Psoas muscle (tissue), 7 donors: ENCODE measurements at regions not wholly inside any gene's neighbourhood (a gene's known extent, or its start where the extent isn't known, plus 50 kb on each side); places are given as distances from the start of the nearest gene placed in this dataset.
A peak's percentile ranks its signal among the peaks of the same experiment; 100 is the strongest.

Experiments used
- ATAC-seq, 4 donors: fragments of 200-7000 bp; cut with Tn5 transposase; one replicate each; pipeline ENCODE4 v1.9.1; 2020; ENCODE audit warnings: moderate library complexity in 3 of 4, mild to moderate bottlenecking in 2 of 4
- DNase-seq, 2 donors: peaks; one replicate each; pipeline ENCODE4 v3.0.0-alpha.2; 2020
- H3K27ac ChIP-seq: fragments of 200-600 bp; one replicate; pipeline ENCODE4 v1.8.0; 2022
- H3K27me3 ChIP-seq, 3 donors: fragments of 200-600 bp in 1 of 3; one replicate each; pipeline versions ENCODE4 v1.6.1 to v1.8.0; 2013 to 2022; ENCODE audit warnings: low read length in 2 of 3, mild to moderate bottlenecking in 2 of 3, moderate library complexity in 1 of 3; ENCODE audit not compliant: insufficient read depth in 3 of 3
- H3K36me3 ChIP-seq, 2 donors: fragments of 200-600 bp in 1 of 2; one replicate each; pipeline versions ENCODE4 v1.6.1 to v1.8.0; 2013 to 2022; ENCODE audit warnings: low read depth in 1 of 2, mild to moderate bottlenecking in 1 of 2, moderate library complexity in 1 of 2; ENCODE audit not compliant: insufficient read depth in 1 of 2
- H3K4me1 ChIP-seq: fragments of 200-600 bp; one replicate; pipeline ENCODE4 v1.8.0; 2022
- H3K4me3 ChIP-seq: fragments of 200-600 bp; one replicate; pipeline ENCODE4 v1.8.0; 2022; ENCODE audit warnings: mild to moderate bottlenecking
- H3K9me3 ChIP-seq: fragments of 200-600 bp; one replicate; pipeline ENCODE4 v1.8.0; 2022
- WGBS, 3 donors: extraction: QIAGEN DNeasy Blood & Tissue Kit; methylation state at CpG; one replicate each; pipeline versions ENCODE4 v1.1.6 to v1.1.7; 2013; 5-methylcytosine and 5-hydroxymethylcytosine counted together
- intact Hi-C, 2 donors: fragments of 100-400 bp; cut with DNase I; formaldehyde crosslinking; loops; one replicate each; pipeline versions ENCODE4 v1.11.0 to v1.14.2; 2022
- TF ChIP-seq, protein P1 (sequence below): fragments of 200-600 bp; IDR thresholded peaks from one replicate; pipeline ENCODE4 v1.8.0; 2022; ENCODE audit warnings: antibody characterized with exemption
- donor health status: healthy with polysubstance abuse.
- donor health status: DM: no; HTN: no; CAD: no; lungs with moderate emphysema.
- donor health status: Bipolar disorder and iron deficiency.
- donor health status: healthy.
- donor health status: DM: yes; HTN: yes; CAD: no.
- donor health status: DM: no; HTN: no; CAD: no.
- donor health status: DM: yes; HTN: yes; CAD: no.

DNA sequence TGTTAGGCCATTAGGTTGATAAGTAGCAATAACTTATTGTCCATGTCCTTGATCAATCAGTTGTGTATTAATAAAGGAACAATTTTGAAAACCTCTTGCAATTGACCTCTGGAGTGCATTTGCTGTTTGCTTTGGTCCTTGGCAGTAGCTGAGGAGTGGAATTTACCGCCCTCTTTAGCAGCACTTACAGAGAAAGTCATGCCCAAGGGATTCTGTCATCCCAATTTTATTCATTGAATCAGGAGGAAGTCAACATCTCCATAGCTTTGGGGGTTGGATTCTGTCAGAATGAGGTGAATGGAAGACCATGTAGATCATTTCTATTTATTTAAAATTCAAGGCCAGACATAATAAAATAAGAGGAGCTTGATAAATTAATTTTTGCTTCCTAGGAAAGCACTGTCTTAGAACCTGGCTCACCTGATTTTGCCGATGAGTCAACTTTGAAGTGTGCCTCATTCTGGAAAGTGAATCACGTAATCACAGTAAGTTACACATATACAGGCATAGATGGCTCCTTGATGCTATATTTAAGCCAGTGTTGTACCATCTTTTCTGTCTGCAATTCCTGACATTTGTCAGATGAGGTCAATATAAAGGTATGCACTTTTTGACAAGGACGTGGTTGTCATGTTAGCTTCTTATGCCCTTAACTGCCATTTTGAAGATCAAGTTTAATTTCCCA, 128.7 kb upstream of the MLIP start:
- H3K4me1 ChIP-seq: peaks cover 23% of the 10 kb centered on the region

DNA sequence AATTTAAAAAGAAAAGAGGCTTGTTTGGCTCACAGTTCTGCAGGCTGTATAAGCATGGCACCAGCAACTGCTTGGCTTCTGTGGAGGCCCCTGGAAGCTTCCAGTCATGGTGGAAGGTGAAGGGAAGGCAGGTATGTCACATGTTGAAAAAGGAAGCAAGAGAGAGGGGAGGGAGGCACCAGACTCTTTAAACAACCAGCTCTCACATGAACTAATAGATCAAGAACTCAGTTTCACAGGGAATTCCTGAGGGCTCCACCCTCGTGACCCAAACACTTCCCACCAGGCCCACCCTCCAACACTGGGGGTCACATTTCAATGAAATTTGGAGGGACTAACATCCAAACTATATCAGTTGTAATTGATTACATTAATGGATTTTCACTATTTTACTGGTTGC, 127.9 kb upstream of the MLIP start:
- no peaks in the 10 kb centered on the region for H3K9me3 ChIP-seq
- ATAC-seq: no peak
- no peaks in the 10 kb centered on the region for H3K27me3 ChIP-seq
- intact Hi-C loops: loop anchor here (10.0 kb wide), 3 partner anchors 162 to 282 kb away; no protein-coding TSS in a partner anchor
- DNase-seq: no peak
- H3K27ac ChIP-seq: no peak overlapping the region
- TF ChIP-seq, protein P1, sequence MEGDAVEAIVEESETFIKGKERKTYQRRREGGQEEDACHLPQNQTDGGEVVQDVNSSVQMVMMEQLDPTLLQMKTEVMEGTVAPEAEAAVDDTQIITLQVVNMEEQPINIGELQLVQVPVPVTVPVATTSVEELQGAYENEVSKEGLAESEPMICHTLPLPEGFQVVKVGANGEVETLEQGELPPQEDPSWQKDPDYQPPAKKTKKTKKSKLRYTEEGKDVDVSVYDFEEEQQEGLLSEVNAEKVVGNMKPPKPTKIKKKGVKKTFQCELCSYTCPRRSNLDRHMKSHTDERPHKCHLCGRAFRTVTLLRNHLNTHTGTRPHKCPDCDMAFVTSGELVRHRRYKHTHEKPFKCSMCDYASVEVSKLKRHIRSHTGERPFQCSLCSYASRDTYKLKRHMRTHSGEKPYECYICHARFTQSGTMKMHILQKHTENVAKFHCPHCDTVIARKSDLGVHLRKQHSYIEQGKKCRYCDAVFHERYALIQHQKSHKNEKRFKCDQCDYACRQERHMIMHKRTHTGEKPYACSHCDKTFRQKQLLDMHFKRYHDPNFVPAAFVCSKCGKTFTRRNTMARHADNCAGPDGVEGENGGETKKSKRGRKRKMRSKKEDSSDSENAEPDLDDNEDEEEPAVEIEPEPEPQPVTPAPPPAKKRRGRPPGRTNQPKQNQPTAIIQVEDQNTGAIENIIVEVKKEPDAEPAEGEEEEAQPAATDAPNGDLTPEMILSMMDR: no peak
- peaks cover 23% of the 10 kb centered on the region for H3K4me1 ChIP-seq
- no peak overlapping the region for H3K4me3 ChIP-seq
- no peaks in the 10 kb centered on the region for H3K36me3 ChIP-seq
- 0 to 5% (median 0%) methylated on average over 1 of the region's 1 CpG for WGBS, 3 donors

More for the DNA sequence above, 128.7 kb upstream of the MLIP start:
- Histone ChIP-seq H3K27me3 (no peaks in the 10 kb centered on the region), H3K36me3 (no peaks in the 10 kb centered on the region), H3K9me3 (no peaks in the 10 kb centered on the region), H3K4me3 (no peak overlapping the region), H3K27ac (no peak overlapping the region)
- TF ChIP-seq, protein P1: no peak
- WGBS, 3 donors: 77 to 89% (median 85%) methylated on average over 4 of the region's 4 CpGs
- intact Hi-C loops: loop anchor here (10.0 kb wide), 3 partner anchors 162 to 282 kb away; no protein-coding TSS in a partner anchor
- ATAC-seq: peak in 3 of 4 donors; percentile 6 to 53 (median 50)
- no peak for DNase-seq

DNA sequence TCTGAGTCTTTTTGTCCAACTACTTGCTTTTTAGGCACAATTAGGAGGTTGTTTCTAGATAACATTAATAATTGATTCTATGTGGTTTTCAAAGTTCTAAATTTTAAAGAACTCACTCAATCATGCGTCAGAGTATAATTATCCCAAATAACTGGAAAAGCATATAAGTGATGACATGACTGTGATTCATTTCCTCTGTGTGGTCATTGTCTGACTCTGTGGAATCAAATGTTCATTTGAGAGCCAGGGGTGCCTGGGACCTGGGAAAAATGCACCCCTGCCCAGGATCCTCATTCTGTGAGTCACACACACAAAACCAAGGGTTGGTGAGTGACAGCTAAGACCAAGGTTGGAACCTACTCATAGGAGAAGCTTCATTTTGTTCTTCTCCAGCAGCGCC, 127.1 kb upstream of the MLIP start:
- peak in 1 of 2 donors; percentile 18 for DNase-seq
- Histone ChIP-seq H3K9me3 (no peaks in the 10 kb centered on the region), H3K4me3 (no peak overlapping the region), H3K27me3 (no peaks in the 10 kb centered on the region), H3K27ac (no peak overlapping the region), H3K36me3 (no peaks in the 10 kb centered on the region), H3K4me1 (peaks cover 23% of the 10 kb centered on the region)
- intact Hi-C loops: loop anchor here (10.0 kb wide), 3 partner anchors 161 to 281 kb away; no protein-coding TSS in a partner anchor
- ATAC-seq: peak; percentile 17 to 86 (median 50)
- TF ChIP-seq, protein P1: no peak
- 74 to 80% (median 77%) methylated on average over 2 of the region's 2 CpGs for WGBS, 3 donors

DNA sequence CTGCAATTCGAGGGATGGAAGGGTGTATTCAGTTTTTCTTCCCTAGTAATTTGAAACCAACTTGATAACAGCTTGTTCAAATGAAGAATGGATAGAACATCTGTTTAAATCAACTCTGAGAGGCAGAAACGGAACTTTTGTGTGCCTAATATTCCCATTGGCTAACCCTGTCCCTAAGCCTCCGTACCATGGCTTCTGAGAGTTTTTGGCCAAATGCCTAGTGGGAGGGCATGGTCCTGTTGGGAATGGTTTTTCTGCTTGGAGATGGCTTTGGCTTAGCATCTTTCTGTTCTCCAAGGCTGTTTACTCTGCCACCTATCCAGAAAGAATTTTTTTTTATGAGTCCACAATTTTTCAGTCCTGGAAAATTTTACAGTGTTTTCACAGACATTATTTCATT, 126.7 kb upstream of the MLIP start:
- intact Hi-C loops: loop anchor here (10.0 kb wide), 3 partner anchors 160 to 280 kb away; no protein-coding TSS in a partner anchor
- no peaks in the 10 kb centered on the region for H3K9me3 ChIP-seq
- 27 to 43% (median 41%) methylated on average over 3 of the region's 3 CpGs for WGBS, 3 donors
- no peak for DNase-seq
- TF ChIP-seq, protein P1: no peak
- H3K4me1 ChIP-seq: peaks cover 23% of the 10 kb centered on the region
- H3K27ac ChIP-seq: no peak overlapping the region
- no peaks in the 10 kb centered on the region for H3K27me3 ChIP-seq
- no peaks in the 10 kb centered on the region for H3K36me3 ChIP-seq
- no peak for ATAC-seq
- no peak overlapping the region for H3K4me3 ChIP-seq
